ENCODE measurements at regions not wholly inside any gene's neighbourhood (a gene's known extent, or its start where the extent isn't known, plus 50 kb on each side); places are given as distances from the start of the nearest gene placed in this dataset.

DNA sequence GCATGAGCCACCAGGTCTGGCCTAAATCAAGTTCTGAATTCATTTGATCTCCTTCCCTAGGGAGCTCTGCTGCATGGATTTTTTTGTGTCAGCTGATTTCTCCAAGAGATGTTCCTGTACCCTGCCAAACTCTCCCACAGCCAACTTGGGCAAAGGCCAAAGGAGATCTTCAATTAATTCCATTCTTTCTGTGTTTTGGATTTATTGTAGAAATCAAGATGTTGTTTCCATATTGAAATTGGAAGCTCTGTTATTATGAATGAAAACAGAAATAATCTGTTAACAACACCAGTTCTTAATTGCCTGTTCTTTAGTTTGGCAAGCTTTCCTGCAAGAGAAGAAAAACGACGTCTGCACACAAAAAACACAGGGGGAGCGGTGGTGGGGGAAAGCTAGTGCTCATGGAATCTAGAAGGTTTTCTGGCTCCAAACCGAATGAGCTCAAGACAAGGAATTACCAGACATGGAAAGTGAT, 86.5 kb upstream of the ABCC4 start:
- intact Hi-C loops (cut with DNase I): no loop called here
- H3K27ac ChIP-seq: no peak overlapping the region

DNA sequence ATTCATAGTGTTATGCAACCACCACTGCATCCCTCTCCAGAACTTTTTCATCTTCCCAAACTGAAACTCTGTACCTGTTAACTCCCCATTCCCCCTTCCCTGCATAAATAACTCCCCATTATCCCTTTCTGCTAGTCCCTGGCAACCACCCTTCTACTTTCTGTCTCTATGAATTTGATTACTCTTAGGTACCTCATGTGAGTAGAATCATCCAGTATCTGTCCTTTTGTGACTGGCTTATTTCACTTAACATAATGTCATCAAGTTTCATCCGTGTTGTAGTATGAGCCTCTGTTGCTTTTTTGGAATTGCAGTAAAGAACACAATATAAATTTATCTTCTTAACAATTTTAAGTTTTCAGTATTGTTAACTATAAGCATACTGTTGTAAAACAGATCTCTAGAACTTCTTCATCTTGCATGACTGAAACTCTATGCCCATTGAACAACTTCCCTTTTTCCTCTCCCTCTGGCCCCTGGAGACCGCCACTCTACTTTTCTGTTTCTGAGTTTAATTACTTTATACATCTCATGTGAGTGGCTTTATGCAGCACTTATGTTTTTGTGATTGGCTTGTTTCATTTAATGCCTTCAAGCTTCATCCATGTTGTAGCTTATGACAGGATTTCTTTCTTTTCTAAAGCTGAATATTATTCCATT, 87.3 kb upstream of the ABCC4 start:
- H3K36me3 ChIP-seq: no peaks in the 10 kb centered on the region
- no peak overlapping the region for H3K27ac ChIP-seq
- no peak for DNase-seq (ENCODE audit: extremely low spot score in 2 of 2)
- TF ChIP-seq POLR2AphosphoS5 (IDR thresholded peaks at IDR 0.05; ENCODE audit: insufficient read depth in 1 of 2, low read depth in 1 of 2): no peak
- TF ChIP-seq POLR2A (IDR thresholded peaks at IDR 0.05): no peak
- TF ChIP-seq, protein P1, sequence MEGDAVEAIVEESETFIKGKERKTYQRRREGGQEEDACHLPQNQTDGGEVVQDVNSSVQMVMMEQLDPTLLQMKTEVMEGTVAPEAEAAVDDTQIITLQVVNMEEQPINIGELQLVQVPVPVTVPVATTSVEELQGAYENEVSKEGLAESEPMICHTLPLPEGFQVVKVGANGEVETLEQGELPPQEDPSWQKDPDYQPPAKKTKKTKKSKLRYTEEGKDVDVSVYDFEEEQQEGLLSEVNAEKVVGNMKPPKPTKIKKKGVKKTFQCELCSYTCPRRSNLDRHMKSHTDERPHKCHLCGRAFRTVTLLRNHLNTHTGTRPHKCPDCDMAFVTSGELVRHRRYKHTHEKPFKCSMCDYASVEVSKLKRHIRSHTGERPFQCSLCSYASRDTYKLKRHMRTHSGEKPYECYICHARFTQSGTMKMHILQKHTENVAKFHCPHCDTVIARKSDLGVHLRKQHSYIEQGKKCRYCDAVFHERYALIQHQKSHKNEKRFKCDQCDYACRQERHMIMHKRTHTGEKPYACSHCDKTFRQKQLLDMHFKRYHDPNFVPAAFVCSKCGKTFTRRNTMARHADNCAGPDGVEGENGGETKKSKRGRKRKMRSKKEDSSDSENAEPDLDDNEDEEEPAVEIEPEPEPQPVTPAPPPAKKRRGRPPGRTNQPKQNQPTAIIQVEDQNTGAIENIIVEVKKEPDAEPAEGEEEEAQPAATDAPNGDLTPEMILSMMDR (IDR thresholded peaks at IDR 0.05): no peak
- peaks cover 17% of the 10 kb centered on the region for H3K4me1 ChIP-seq
- no peaks in the 10 kb centered on the region for H3K9me3 ChIP-seq
- no peak overlapping the region for H3K4me3 ChIP-seq
- H3K27me3 ChIP-seq: no peaks in the 10 kb centered on the region
- intact Hi-C loops (cut with DNase I): no loop called here

More for the DNA sequence above, 86.5 kb upstream of the ABCC4 start:
- Histone ChIP-seq H3K27me3 (no peaks in the 10 kb centered on the region), H3K4me1 (peaks cover 17% of the 10 kb centered on the region), H3K4me3 (no peak overlapping the region), H3K36me3 (no peaks in the 10 kb centered on the region), H3K9me3 (no peaks in the 10 kb centered on the region)
- TF ChIP-seq, protein P1 (IDR thresholded peaks at IDR 0.05): no peak
- TF ChIP-seq POLR2A (IDR thresholded peaks at IDR 0.05): no peak
- no peak for TF ChIP-seq POLR2AphosphoS5 (IDR thresholded peaks at IDR 0.05; ENCODE audit: insufficient read depth in 1 of 2, low read depth in 1 of 2)
- DNase-seq (ENCODE audit: extremely low spot score in 2 of 2): no peak

DNA sequence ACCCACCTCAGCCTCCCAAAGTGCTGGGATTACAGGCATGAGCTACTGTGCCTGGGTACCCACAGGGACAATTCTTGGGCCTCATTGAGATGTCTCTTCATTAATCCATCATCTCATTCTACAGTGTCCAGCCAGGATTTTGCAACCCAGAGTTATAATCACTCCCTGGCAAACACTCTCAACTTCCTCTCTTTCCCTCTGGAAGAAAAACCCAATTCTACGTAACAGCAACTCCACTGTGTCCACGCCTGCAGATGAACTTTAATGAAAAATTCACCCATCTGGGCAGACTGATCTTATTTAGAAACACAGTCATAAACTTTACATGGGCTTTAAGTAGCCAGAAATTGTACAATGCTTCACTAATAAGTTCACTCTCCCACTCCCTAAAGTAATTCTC, 90.1 kb upstream of the ABCC4 start:
- no peak for DNase-seq (ENCODE audit: extremely low spot score in 2 of 2)
- no peak overlapping the region for H3K4me3 ChIP-seq
- TF ChIP-seq POLR2AphosphoS5 (IDR thresholded peaks at IDR 0.05; ENCODE audit: insufficient read depth in 1 of 2, low read depth in 1 of 2): no peak
- no peak for TF ChIP-seq POLR2A (IDR thresholded peaks at IDR 0.05)
- TF ChIP-seq, protein P1 (IDR thresholded peaks at IDR 0.05): no peak
- peaks cover 9% of the 10 kb centered on the region for H3K4me1 ChIP-seq
- H3K36me3 ChIP-seq: no peaks in the 10 kb centered on the region
- H3K27ac ChIP-seq: no peak overlapping the region
- intact Hi-C loops (cut with DNase I): no loop called here
- H3K9me3 ChIP-seq: no peaks in the 10 kb centered on the region
- H3K27me3 ChIP-seq: no peaks in the 10 kb centered on the region

DNA sequence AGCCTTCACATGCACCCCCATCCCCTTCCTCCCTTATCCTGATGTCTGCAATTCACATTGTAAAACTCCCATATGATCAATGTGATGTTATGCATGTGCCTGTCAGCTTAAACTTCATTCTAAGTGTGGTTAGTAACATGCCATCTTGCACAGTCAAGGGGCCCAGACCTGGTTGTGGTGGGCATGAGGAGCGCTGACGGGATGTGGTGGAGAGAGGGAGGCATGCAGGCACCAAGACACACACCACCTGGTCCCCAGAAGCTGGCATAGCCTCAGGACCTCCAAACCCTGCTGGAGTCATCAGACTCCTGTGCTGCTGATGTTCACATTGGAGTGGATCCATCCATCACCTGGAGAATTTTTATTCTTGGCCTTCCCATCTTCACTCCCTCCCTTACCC, 90.5 kb upstream of the ABCC4 start:
- Histone ChIP-seq H3K36me3 (no peaks in the 10 kb centered on the region), H3K9me3 (no peaks in the 10 kb centered on the region), H3K27ac (no peak overlapping the region), H3K4me3 (no peak overlapping the region), H3K4me1 (peaks cover 9% of the 10 kb centered on the region), H3K27me3 (no peaks in the 10 kb centered on the region)
- intact Hi-C loops (cut with DNase I): no loop called here
- DNase-seq (ENCODE audit: extremely low spot score in 2 of 2): no peak
- TF ChIP-seq POLR2A (IDR thresholded peaks at IDR 0.05): no peak
- TF ChIP-seq, protein P1 (IDR thresholded peaks at IDR 0.05): no peak
- TF ChIP-seq POLR2AphosphoS5 (IDR thresholded peaks at IDR 0.05; ENCODE audit: insufficient read depth in 1 of 2, low read depth in 1 of 2): no peak

DNA sequence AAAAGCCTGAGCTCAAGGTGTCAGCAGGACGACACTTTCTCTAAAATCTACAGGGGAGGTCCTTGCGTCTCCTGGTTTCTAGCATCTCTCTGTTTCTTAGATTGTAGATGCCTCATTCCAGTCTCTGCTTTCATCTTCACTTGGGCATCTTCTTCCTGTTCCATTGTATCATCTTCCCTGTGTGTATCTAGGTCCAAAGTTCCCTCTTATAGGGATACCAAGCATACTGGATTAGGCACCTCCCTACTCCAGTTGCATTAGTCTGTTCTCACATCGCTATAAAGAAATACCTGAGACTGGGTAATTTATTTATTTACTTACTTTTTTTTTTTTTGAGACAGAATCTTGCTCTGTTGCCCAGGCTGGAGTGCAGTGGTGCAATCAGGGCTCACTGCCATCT, 91.3 kb upstream of the ABCC4 start:
- Histone ChIP-seq H3K9me3 (no peaks in the 10 kb centered on the region), H3K4me1 (peaks cover 7% of the 10 kb centered on the region), H3K4me3 (no peak overlapping the region), H3K27ac (no peak overlapping the region), H3K36me3 (no peaks in the 10 kb centered on the region), H3K27me3 (no peaks in the 10 kb centered on the region)
- intact Hi-C loops (cut with DNase I): no loop called here
- TF ChIP-seq, protein P1 (IDR thresholded peaks at IDR 0.05): no peak
- TF ChIP-seq POLR2A (IDR thresholded peaks at IDR 0.05) (no peak), POLR2AphosphoS5 (IDR thresholded peaks at IDR 0.05; ENCODE audit: insufficient read depth in 1 of 2, low read depth in 1 of 2) (no peak)
- DNase-seq (ENCODE audit: extremely low spot score in 2 of 2): no peak
